SU-DHL-6 (cell line): ENCODE measurements at regions not wholly inside any gene's neighbourhood (a gene's known extent, or its start where the extent isn't known, plus 50 kb on each side); places are given as distances from the start of the nearest gene placed in this dataset.

Experiments used
- EZH2phosphoT487 ChIP-seq: fragments of 200-600 bp; sonication (generic), shearing (Covaris generic); conservative IDR thresholded peaks from 2 replicates; pipeline ENCODE4 v1.6.1; 2018; ENCODE audit warnings: mild to moderate bottlenecking, antibody characterized with exemption, low read length, moderate library complexity, mixed read lengths
- TF ChIP-seq, protein P1 (sequence below): fragments of 200-600 bp; sonication (generic); IDR thresholded peaks from one replicate; pipeline ENCODE4 v1.5.1; 2017; ENCODE audit warnings: antibody characterized with exemption, mild to moderate bottlenecking, low read length, moderate library complexity; ENCODE audit not compliant: insufficient read depth, poor library complexity, severe bottlenecking

DNA sequence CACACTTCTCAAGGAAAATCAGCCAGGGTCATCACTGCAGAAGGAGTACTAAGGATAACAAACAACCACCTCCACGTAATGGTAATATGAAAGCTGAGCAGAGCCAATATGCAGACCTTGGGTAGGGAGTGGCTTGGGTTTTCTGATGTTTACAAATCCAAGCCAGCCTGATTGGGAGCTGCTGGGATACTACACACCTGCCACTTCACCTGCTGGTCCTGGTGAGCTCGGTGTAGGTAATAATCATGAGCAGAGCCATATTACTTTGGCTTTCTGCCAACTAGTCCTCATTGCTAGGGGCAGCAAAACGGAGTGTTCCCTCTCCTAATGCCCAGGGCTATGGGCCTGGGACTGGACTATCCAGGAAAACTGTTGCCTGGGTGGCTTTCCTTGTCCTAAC lies 433.5 kb upstream of the PPP2R3A start:
- TF ChIP-seq, protein P1, sequence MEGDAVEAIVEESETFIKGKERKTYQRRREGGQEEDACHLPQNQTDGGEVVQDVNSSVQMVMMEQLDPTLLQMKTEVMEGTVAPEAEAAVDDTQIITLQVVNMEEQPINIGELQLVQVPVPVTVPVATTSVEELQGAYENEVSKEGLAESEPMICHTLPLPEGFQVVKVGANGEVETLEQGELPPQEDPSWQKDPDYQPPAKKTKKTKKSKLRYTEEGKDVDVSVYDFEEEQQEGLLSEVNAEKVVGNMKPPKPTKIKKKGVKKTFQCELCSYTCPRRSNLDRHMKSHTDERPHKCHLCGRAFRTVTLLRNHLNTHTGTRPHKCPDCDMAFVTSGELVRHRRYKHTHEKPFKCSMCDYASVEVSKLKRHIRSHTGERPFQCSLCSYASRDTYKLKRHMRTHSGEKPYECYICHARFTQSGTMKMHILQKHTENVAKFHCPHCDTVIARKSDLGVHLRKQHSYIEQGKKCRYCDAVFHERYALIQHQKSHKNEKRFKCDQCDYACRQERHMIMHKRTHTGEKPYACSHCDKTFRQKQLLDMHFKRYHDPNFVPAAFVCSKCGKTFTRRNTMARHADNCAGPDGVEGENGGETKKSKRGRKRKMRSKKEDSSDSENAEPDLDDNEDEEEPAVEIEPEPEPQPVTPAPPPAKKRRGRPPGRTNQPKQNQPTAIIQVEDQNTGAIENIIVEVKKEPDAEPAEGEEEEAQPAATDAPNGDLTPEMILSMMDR = no peak
- no peak for TF ChIP-seq EZH2phosphoT487
